H9 (cell line): ENCODE measurements at regions not wholly inside any gene's neighbourhood (a gene's known extent, or its start where the extent isn't known, plus 50 kb on each side); places are given as distances from the start of the nearest gene placed in this dataset.

Experiments
- DNase-seq: peaks from one replicate; pipeline ENCODE4 v3.0.0-alpha.2; 2017
- H2AFZ ChIP-seq: one replicate; pipeline ENCODE4 v1.6.1; 2013; ENCODE audit warnings: mild to moderate bottlenecking, low read length, control low read depth, moderate library complexity
- H2AK5ac ChIP-seq: 2 replicates; pipeline ENCODE4 v1.6.1; 2013; ENCODE audit warnings: low read length, control low read depth, mixed read lengths; ENCODE audit not compliant: insufficient read length
- H2BK120ac ChIP-seq: one replicate; pipeline ENCODE4 v1.6.1; 2013; ENCODE audit warnings: low read depth, mild to moderate bottlenecking, low read length, control low read depth, inconsistent platforms; ENCODE audit not compliant: poor library complexity, severe bottlenecking
- H2BK12ac ChIP-seq: 2 replicates; pipeline ENCODE4 v1.6.1; 2013; ENCODE audit warnings: low read length, control low read depth, mixed read lengths, low read depth; ENCODE audit not compliant: insufficient read length
- H2BK15ac ChIP-seq: 2 replicates; pipeline ENCODE4 v1.6.1; 2013; ENCODE audit warnings: low read depth, low read length, control low read depth
- H2BK20ac ChIP-seq: one replicate; pipeline ENCODE4 v1.6.1; 2013; ENCODE audit warnings: low read depth, mild to moderate bottlenecking, low read length, control low read depth, inconsistent platforms; ENCODE audit not compliant: poor library complexity, severe bottlenecking
- H2BK5ac ChIP-seq: 2 replicates; pipeline ENCODE4 v1.6.1; 2013; ENCODE audit warnings: low read length, control low read depth, mixed read lengths; ENCODE audit not compliant: insufficient read length
- H3K14ac ChIP-seq: 2 replicates; pipeline ENCODE4 v1.6.1; 2013; ENCODE audit warnings: low read length, control low read depth; ENCODE audit not compliant: insufficient read depth
- H3K18ac ChIP-seq: 2 replicates; pipeline ENCODE4 v1.6.1; 2013; ENCODE audit warnings: low read depth, mild to moderate bottlenecking, mixed read lengths, low read length, control low read depth; ENCODE audit not compliant: insufficient read length
- H3K23ac ChIP-seq: 2 replicates; pipeline ENCODE4 v1.6.1; 2013; ENCODE audit warnings: low read length, control low read depth, mixed read lengths, low read depth; ENCODE audit not compliant: insufficient read length
- H3K23me2 ChIP-seq: 2 replicates; pipeline ENCODE4 v1.6.1; 2013; ENCODE audit warnings: low read depth, mild to moderate bottlenecking, mixed read lengths, low read length, control low read depth; ENCODE audit not compliant: insufficient read length, poor library complexity, severe bottlenecking
- H3K27ac ChIP-seq: 2 replicates; pipeline ENCODE4 v1.5.1; 2013; ENCODE audit warnings: low read length, control low read depth, mixed read lengths, low read depth; ENCODE audit not compliant: insufficient read length
- H3K27me3 ChIP-seq: 2 replicates; pipeline ENCODE4 v1.6.1; 2013; ENCODE audit warnings: low read length, control low read depth, inconsistent platforms; ENCODE audit not compliant: insufficient read depth
- H3K4ac ChIP-seq: 2 replicates; pipeline ENCODE4 v1.6.1; 2013; ENCODE audit warnings: low read depth, mild to moderate bottlenecking, control low read depth, inconsistent platforms, low read length, moderate library complexity
- H3K4me1 ChIP-seq: 2 replicates; pipeline ENCODE4 v1.6.1; 2013; ENCODE audit warnings: low read length, control low read depth, inconsistent platforms; ENCODE audit not compliant: insufficient read depth
- H3K4me2 ChIP-seq: 2 replicates; pipeline ENCODE4 v1.6.1; 2013; ENCODE audit warnings: low read length, control low read depth, mixed read lengths; ENCODE audit not compliant: insufficient read length, insufficient read depth
- H3K56ac ChIP-seq: 2 replicates; pipeline ENCODE4 v1.6.1; 2013; ENCODE audit warnings: low read depth, mild to moderate bottlenecking, mixed read lengths, low read length, control low read depth; ENCODE audit not compliant: insufficient read length
- H3K79me1 ChIP-seq: 2 replicates; pipeline ENCODE4 v1.6.1; 2013; ENCODE audit warnings: low read depth, mild to moderate bottlenecking, moderate library complexity, low read length, control low read depth, inconsistent platforms; ENCODE audit not compliant: insufficient read depth, poor library complexity, severe bottlenecking
- H3K79me2 ChIP-seq: 2 replicates; pipeline ENCODE4 v1.6.1; 2013; ENCODE audit warnings: low read length, control low read depth, inconsistent platforms; ENCODE audit not compliant: insufficient read depth
- H3K9ac ChIP-seq: 2 replicates; pipeline ENCODE4 v1.6.1; 2013; ENCODE audit warnings: low read length, control low read depth, mixed read lengths; ENCODE audit not compliant: insufficient read length; ENCODE audit errors: extremely low read depth
- H3K9me3 ChIP-seq: one replicate; pipeline ENCODE4 v1.6.1; 2013; ENCODE audit warnings: low read depth, low read length, inconsistent platforms; ENCODE audit not compliant: control insufficient read depth
- H3T11ph ChIP-seq: one replicate; pipeline ENCODE4 v1.6.1; 2013; ENCODE audit warnings: mild to moderate bottlenecking, low read length, control low read depth, inconsistent platforms
- H4K20me1 ChIP-seq: one replicate; pipeline ENCODE4 v1.6.1; 2013; ENCODE audit not compliant: control insufficient read depth, insufficient read length, insufficient read depth
- H4K5ac ChIP-seq: 2 replicates; pipeline ENCODE4 v1.6.1; 2013; ENCODE audit warnings: low read depth, mild to moderate bottlenecking, mixed read lengths, low read length, control low read depth; ENCODE audit not compliant: insufficient read length
- H4K8ac ChIP-seq: replicated peaks from 2 replicates; pipeline ENCODE4 v1.6.1; 2013; ENCODE audit warnings: low read length, control low read depth, mixed read lengths, low read depth; ENCODE audit not compliant: insufficient read length
- H4K91ac ChIP-seq: 2 replicates; pipeline ENCODE4 v1.6.1; 2013; ENCODE audit warnings: low read depth, mild to moderate bottlenecking, moderate library complexity, mixed read lengths, low read length, control low read depth; ENCODE audit not compliant: insufficient read length
- H3K27ac Mint-ChIP-seq, 3 experiments: 2 replicates in 2 of 3; 3 replicates in 1 of 3; pipeline ENCODE4 v1.8.0; 2020 to 2021; ENCODE audit warnings: mixed read lengths in 3 of 3, mild to moderate bottlenecking in 1 of 3, moderate library complexity in 1 of 3
- H3K27me3 Mint-ChIP-seq: 2 replicates; pipeline ENCODE4 v1.8.0; 2021; ENCODE audit warnings: low read depth, mild to moderate bottlenecking, moderate library complexity, mixed read lengths
- H3K36me3 Mint-ChIP-seq, 3 experiments: 2 replicates in 2 of 3; 3 replicates in 1 of 3; pipeline ENCODE4 v1.8.0; 2020 to 2021; ENCODE audit warnings: low read depth in 3 of 3, mixed read lengths in 3 of 3; ENCODE audit not compliant: insufficient read depth in 1 of 3
- H3K4me1 Mint-ChIP-seq, 2 experiments: 2 replicates each; pipeline ENCODE4 v1.8.0; 2020; ENCODE audit warnings: mixed read lengths in 2 of 2
- H3K4me3 Mint-ChIP-seq, 2 experiments: 2 replicates in 1 of 2; 3 replicates in 1 of 2; pipeline ENCODE4 v1.8.0; 2020 to 2021; ENCODE audit warnings: mild to moderate bottlenecking in 2 of 2, mixed read lengths in 2 of 2, moderate library complexity in 1 of 2
- H3K9me3 Mint-ChIP-seq, 2 experiments: 2 replicates in 1 of 2; 3 replicates in 1 of 2; pipeline ENCODE4 v1.8.0; 2020; ENCODE audit warnings: mild to moderate bottlenecking in 2 of 2, mixed read lengths in 2 of 2, moderate library complexity in 1 of 2
- WGBS: extraction: QIAGEN DNeasy Blood & Tissue Kit; methylation state at CpG from one replicate; pipeline ENCODE4 v1.1.7; 2013; ENCODE audit warnings: missing lambda C conversion rate, low lambda C conversion rate, mixed read lengths; ENCODE audit not compliant: insufficient read length; ENCODE audit errors: extremely low coverage; 5-methylcytosine and 5-hydroxymethylcytosine counted together
- TF ChIP-seq, protein P1 (sequence below): fragments of 200-600 bp; sonication (generic); conservative IDR thresholded peaks from 3 replicates; pipeline ENCODE4 v1.8.0; 2021; ENCODE audit warnings: antibody characterized with exemption, mild to moderate bottlenecking

DNA sequence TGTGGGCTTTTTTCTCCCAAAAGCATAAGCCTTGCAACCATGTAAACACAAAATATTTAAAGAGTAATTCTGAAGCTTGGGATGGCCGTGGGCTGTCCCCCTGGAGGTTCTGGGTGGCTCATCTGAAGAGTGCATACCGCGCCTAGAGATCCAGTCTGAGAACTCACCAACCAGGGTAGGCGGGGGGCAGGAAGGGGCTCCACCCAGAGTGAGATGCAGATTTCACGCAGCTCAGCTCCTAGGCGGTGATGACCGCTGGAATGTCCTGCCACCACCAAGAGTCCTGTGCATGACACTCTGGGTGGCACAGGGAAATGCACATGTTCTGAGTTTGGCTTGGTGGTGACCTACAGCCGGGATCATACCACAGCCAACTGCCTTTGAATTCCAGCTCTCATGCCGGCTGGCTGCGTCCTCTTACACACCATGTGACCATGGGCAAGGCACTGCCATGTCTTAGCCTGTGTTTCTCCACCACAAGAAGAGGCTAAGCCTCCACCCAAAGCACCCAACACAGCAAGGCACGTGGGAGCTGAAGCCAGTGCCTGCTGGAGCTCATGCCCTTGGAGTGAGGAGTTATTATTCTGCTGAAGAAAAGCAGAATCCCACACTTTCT is 125.1 kb upstream of the IQSEC1 start:
- H3K4me1 ChIP-seq, result no peaks in the 10 kb centered on the region; the same call in 1 of the 2 replicates
- no peak overlapping the region for H3K23ac ChIP-seq
- no peaks in the 10 kb centered on the region for H3K23me2 ChIP-seq
- Mint-ChIP-seq H3K4me3 (no peak overlapping the region), H3K4me1 (peaks cover 17 to 23% of the 10 kb centered on the region in 2 experiments), H3K27me3 (no peaks in the 10 kb centered on the region; the same call in 1 of the 2 replicates), H3K9me3 (no peaks in the 10 kb centered on the region; a peak in 1 of 5 replicates), H3K27ac (no peak overlapping the region), H3K36me3 (no peaks in the 10 kb centered on the region)
- no peaks in the 10 kb centered on the region for H3K27me3 ChIP-seq
- no peak overlapping the region for H2BK5ac ChIP-seq
- no peak for DNase-seq
- no peak overlapping the region for H4K5ac ChIP-seq
- H3K27ac ChIP-seq, result no peak overlapping the region
- H3K18ac ChIP-seq, result no peak overlapping the region
- no peak overlapping the region for H2BK120ac ChIP-seq
- H4K20me1 ChIP-seq, result no peaks in the 10 kb centered on the region
- TF ChIP-seq, protein P1, sequence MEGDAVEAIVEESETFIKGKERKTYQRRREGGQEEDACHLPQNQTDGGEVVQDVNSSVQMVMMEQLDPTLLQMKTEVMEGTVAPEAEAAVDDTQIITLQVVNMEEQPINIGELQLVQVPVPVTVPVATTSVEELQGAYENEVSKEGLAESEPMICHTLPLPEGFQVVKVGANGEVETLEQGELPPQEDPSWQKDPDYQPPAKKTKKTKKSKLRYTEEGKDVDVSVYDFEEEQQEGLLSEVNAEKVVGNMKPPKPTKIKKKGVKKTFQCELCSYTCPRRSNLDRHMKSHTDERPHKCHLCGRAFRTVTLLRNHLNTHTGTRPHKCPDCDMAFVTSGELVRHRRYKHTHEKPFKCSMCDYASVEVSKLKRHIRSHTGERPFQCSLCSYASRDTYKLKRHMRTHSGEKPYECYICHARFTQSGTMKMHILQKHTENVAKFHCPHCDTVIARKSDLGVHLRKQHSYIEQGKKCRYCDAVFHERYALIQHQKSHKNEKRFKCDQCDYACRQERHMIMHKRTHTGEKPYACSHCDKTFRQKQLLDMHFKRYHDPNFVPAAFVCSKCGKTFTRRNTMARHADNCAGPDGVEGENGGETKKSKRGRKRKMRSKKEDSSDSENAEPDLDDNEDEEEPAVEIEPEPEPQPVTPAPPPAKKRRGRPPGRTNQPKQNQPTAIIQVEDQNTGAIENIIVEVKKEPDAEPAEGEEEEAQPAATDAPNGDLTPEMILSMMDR, result no peak
- H3K4ac ChIP-seq, result no peak overlapping the region
- no peak overlapping the region for H2BK15ac ChIP-seq
- no peaks in the 10 kb centered on the region for H3K79me1 ChIP-seq
- H3K9me3 ChIP-seq, result no peaks in the 10 kb centered on the region
- H3K9ac ChIP-seq, result no peak overlapping the region
- H3T11ph ChIP-seq, result no peak overlapping the region
- H3K79me2 ChIP-seq, result no peaks in the 10 kb centered on the region
- no peak overlapping the region; the same call in 1 of the 2 replicates for H3K14ac ChIP-seq
- no peak overlapping the region for H3K4me2 ChIP-seq
- H2AK5ac ChIP-seq, result no peak overlapping the region
- no peak overlapping the region for H3K56ac ChIP-seq
- H4K8ac ChIP-seq, result no peak overlapping the region
- H2AFZ ChIP-seq, result no peak overlapping the region
- no CpG with 5 or more reads among the region's 11 CpGs for WGBS
- no peak overlapping the region for H2BK12ac ChIP-seq
- no peak overlapping the region for H2BK20ac ChIP-seq
- H4K91ac ChIP-seq, result no peak overlapping the region
